Astrocyte (in vitro differentiated cells and primary cell): ENCODE measurements at regions not wholly inside any gene's neighbourhood (a gene's known extent, or its start where the extent isn't known, plus 50 kb on each side); places are given as distances from the start of the nearest gene placed in this dataset.

Source experiments
- DNase-seq: peaks from one replicate; pipeline ENCODE4 v3.0.0-alpha.2; 2010; ENCODE audit warnings: low read depth
- FAIRE-seq: peaks from 2 replicates; lab custom pipeline; 2011; peaks lifted over from hg19 to GRCh38; lab: Jason Lieb, UNC
- H2AFZ ChIP-seq: 2 replicates; pipeline ENCODE4 v1.6.0; 2012; ENCODE audit warnings: low read depth, low read length, inconsistent platforms
- H3K27ac ChIP-seq: 2 replicates; pipeline ENCODE4 v1.5.1; 2011; ENCODE audit warnings: low read depth, low read length, inconsistent platforms
- H3K27me3 ChIP-seq: 2 replicates; pipeline ENCODE4 v1.6.0; 2011; ENCODE audit warnings: low read length, inconsistent platforms; ENCODE audit not compliant: insufficient read depth
- H3K36me3 ChIP-seq: 2 replicates; pipeline ENCODE4 v1.5.1; 2011; ENCODE audit warnings: low read length, inconsistent platforms; ENCODE audit not compliant: insufficient read depth
- H3K4me1 ChIP-seq: 2 replicates; pipeline ENCODE4 v1.5.1; 2011; ENCODE audit warnings: low read length, inconsistent platforms; ENCODE audit not compliant: insufficient read depth
- H3K4me2 ChIP-seq: 2 replicates; pipeline ENCODE4 v1.6.0; 2012; ENCODE audit warnings: low read length, inconsistent platforms
- H3K4me3 ChIP-seq: 2 replicates; pipeline ENCODE4 v1.5.1; 2011; ENCODE audit warnings: low read depth, mild to moderate bottlenecking, low read length, inconsistent platforms; ENCODE audit not compliant: insufficient read depth
- H3K79me2 ChIP-seq: 2 replicates; pipeline ENCODE4 v1.6.0; 2012; ENCODE audit warnings: mild to moderate bottlenecking, low read length, inconsistent platforms; ENCODE audit not compliant: insufficient read depth
- H3K9ac ChIP-seq: 2 replicates; pipeline ENCODE4 v1.6.0; 2012; ENCODE audit warnings: mild to moderate bottlenecking, low read length, inconsistent platforms
- H3K9me3 ChIP-seq: 2 replicates; pipeline ENCODE4 v1.5.1; 2012; ENCODE audit warnings: low read depth, mild to moderate bottlenecking, low read length, inconsistent platforms; ENCODE audit not compliant: insufficient read depth
- H4K20me1 ChIP-seq: 2 replicates; pipeline ENCODE4 v1.6.0; 2012; ENCODE audit warnings: low read length, inconsistent platforms; ENCODE audit not compliant: insufficient read depth
- H3K27ac Mint-ChIP-seq: one replicate; pipeline ENCODE4 v1.8.0; 2021; ENCODE audit warnings: mild to moderate bottlenecking, mixed read lengths; ENCODE audit not compliant: unreplicated experiment
- H3K27me3 Mint-ChIP-seq: one replicate; pipeline ENCODE4 v1.8.0; 2021; ENCODE audit warnings: low read depth, mixed read lengths; ENCODE audit not compliant: unreplicated experiment
- H3K36me3 Mint-ChIP-seq: one replicate; pipeline ENCODE4 v1.8.0; 2021; ENCODE audit warnings: low read depth, mixed read lengths; ENCODE audit not compliant: unreplicated experiment
- H3K4me1 Mint-ChIP-seq: one replicate; pipeline ENCODE4 v1.8.0; 2021; ENCODE audit warnings: low read depth, mixed read lengths; ENCODE audit not compliant: unreplicated experiment
- H3K4me3 Mint-ChIP-seq: one replicate; pipeline ENCODE4 v1.8.0; 2021; ENCODE audit warnings: mild to moderate bottlenecking, moderate library complexity, mixed read lengths; ENCODE audit not compliant: unreplicated experiment
- H3K9me3 Mint-ChIP-seq: one replicate; pipeline ENCODE4 v1.8.0; 2021; ENCODE audit warnings: mild to moderate bottlenecking, mixed read lengths; ENCODE audit not compliant: unreplicated experiment
- EZH2 ChIP-seq: IDR thresholded peaks from 2 replicates; pipeline ENCODE4 v1.6.1; 2012; ENCODE audit warnings: mild to moderate bottlenecking, low read length, inconsistent platforms; ENCODE audit not compliant: insufficient read depth
- TF ChIP-seq, protein P1 (sequence below): IDR thresholded peaks from 2 replicates; pipeline ENCODE4 v1.5.1; 2011; ENCODE audit warnings: low read depth, mild to moderate bottlenecking, inconsistent platforms, low read length, moderate library complexity; ENCODE audit not compliant: insufficient read depth

- Histone ChIP-seq H3K4me3 (no peak overlapping the region), H3K27ac (no peak overlapping the region), H3K27me3 (no peaks in the 10 kb centered on the region), H3K9me3 (no peaks in the 10 kb centered on the region), H2AFZ (no peak overlapping the region), H4K20me1 (no peaks in the 10 kb centered on the region), H3K79me2 (no peaks in the 10 kb centered on the region), H3K4me1 (no peaks in the 10 kb centered on the region), H3K36me3 (no peaks in the 10 kb centered on the region), H3K9ac (no peak overlapping the region), H3K4me2 (no peak overlapping the region)
- H3K36me3 Mint-ChIP-seq = no peaks in the 10 kb centered on the region
- H3K27ac Mint-ChIP-seq = no peak overlapping the region
- H3K4me1 Mint-ChIP-seq = peaks cover 3% of the 10 kb centered on the region
- FAIRE-seq = no peak
- DNase-seq = no peak
- no peaks in the 10 kb centered on the region for H3K27me3 Mint-ChIP-seq
- TF ChIP-seq, protein P1, sequence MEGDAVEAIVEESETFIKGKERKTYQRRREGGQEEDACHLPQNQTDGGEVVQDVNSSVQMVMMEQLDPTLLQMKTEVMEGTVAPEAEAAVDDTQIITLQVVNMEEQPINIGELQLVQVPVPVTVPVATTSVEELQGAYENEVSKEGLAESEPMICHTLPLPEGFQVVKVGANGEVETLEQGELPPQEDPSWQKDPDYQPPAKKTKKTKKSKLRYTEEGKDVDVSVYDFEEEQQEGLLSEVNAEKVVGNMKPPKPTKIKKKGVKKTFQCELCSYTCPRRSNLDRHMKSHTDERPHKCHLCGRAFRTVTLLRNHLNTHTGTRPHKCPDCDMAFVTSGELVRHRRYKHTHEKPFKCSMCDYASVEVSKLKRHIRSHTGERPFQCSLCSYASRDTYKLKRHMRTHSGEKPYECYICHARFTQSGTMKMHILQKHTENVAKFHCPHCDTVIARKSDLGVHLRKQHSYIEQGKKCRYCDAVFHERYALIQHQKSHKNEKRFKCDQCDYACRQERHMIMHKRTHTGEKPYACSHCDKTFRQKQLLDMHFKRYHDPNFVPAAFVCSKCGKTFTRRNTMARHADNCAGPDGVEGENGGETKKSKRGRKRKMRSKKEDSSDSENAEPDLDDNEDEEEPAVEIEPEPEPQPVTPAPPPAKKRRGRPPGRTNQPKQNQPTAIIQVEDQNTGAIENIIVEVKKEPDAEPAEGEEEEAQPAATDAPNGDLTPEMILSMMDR = no peak
- no peak for TF ChIP-seq EZH2
- no peak overlapping the region for H3K4me3 Mint-ChIP-seq
- H3K9me3 Mint-ChIP-seq = no peaks in the 10 kb centered on the region
These were observed 530.2 kb upstream of the MAN1A1 start for GRCh38 chr6:119879731-119880130.

GRCh38 chr6:119874381-119874780, 524.8 kb upstream of the MAN1A1 start:
- no peak overlapping the region for H2AFZ ChIP-seq
- no peaks in the 10 kb centered on the region for H3K79me2 ChIP-seq
- no peaks in the 10 kb centered on the region for H3K9me3 Mint-ChIP-seq
- H3K36me3 ChIP-seq = no peaks in the 10 kb centered on the region
- H4K20me1 ChIP-seq = no peaks in the 10 kb centered on the region
- no peak overlapping the region for H3K9ac ChIP-seq
- no peak overlapping the region for H3K4me2 ChIP-seq
- no peaks in the 10 kb centered on the region for H3K36me3 Mint-ChIP-seq
- no peak overlapping the region for H3K27ac ChIP-seq
- no peak for TF ChIP-seq EZH2
- TF ChIP-seq, protein P1 = no peak
- DNase-seq (no peak), FAIRE-seq (no peak)
- H3K9me3 ChIP-seq = no peaks in the 10 kb centered on the region
- H3K4me1 Mint-ChIP-seq = no peaks in the 10 kb centered on the region
- no peak overlapping the region for H3K4me3 ChIP-seq
- H3K27me3 Mint-ChIP-seq = no peaks in the 10 kb centered on the region
- H3K4me3 Mint-ChIP-seq = no peak overlapping the region
- no peaks in the 10 kb centered on the region for H3K4me1 ChIP-seq
- H3K27me3 ChIP-seq = no peaks in the 10 kb centered on the region
- no peak overlapping the region for H3K27ac Mint-ChIP-seq

GRCh38 chr6:119873107-119873506, 523.5 kb upstream of the MAN1A1 start:
- Histone ChIP-seq H3K4me2 (no peak overlapping the region), H2AFZ (no peak overlapping the region), H3K36me3 (no peaks in the 10 kb centered on the region), H3K4me3 (no peak overlapping the region), H4K20me1 (no peaks in the 10 kb centered on the region), H3K27me3 (no peaks in the 10 kb centered on the region), H3K9ac (no peak overlapping the region), H3K9me3 (no peaks in the 10 kb centered on the region), H3K27ac (no peak overlapping the region), H3K79me2 (no peaks in the 10 kb centered on the region), H3K4me1 (no peaks in the 10 kb centered on the region)
- no peaks in the 10 kb centered on the region for H3K36me3 Mint-ChIP-seq
- no peak overlapping the region for H3K27ac Mint-ChIP-seq
- no peaks in the 10 kb centered on the region for H3K27me3 Mint-ChIP-seq
- DNase-seq (no peak), FAIRE-seq (no peak)
- H3K9me3 Mint-ChIP-seq = no peaks in the 10 kb centered on the region
- TF ChIP-seq EZH2 = no peak
- TF ChIP-seq, protein P1 = no peak
- H3K4me1 Mint-ChIP-seq = no peaks in the 10 kb centered on the region
- H3K4me3 Mint-ChIP-seq = no peak overlapping the region
